SU-DHL-6 (cell line): ENCODE measurements at regions not wholly inside any gene's neighbourhood (a gene's known extent, or its start where the extent isn't known, plus 50 kb on each side); places are given as distances from the start of the nearest gene placed in this dataset.
"Not testable (repeated sequence)": the region's sequence is repeated elsewhere in the genome, so short reads cannot be mapped to it uniquely, and the experiment has no call there.

Experiments used
- CTCF ChIP-seq: fragments of 200-600 bp; sonication (generic); IDR thresholded peaks from one replicate; pipeline ENCODE4 v1.5.1; 2017; ENCODE audit warnings: antibody characterized with exemption, mild to moderate bottlenecking, low read length, moderate library complexity; ENCODE audit not compliant: insufficient read depth, poor library complexity, severe bottlenecking
- EZH2phosphoT487 ChIP-seq: fragments of 200-600 bp; sonication (generic), shearing (Covaris generic); conservative IDR thresholded peaks from 2 replicates; pipeline ENCODE4 v1.6.1; 2018; ENCODE audit warnings: mild to moderate bottlenecking, antibody characterized with exemption, low read length, moderate library complexity, mixed read lengths

GRCh38 chr2:19164099-19164498 lies 194.3 kb downstream of the OSR1 start:
- not testable (repeated sequence) for TF ChIP-seq CTCF, EZH2phosphoT487
